A673 (cell line): ENCODE measurements at regions not wholly inside any gene's neighbourhood (a gene's known extent, or its start where the extent isn't known, plus 50 kb on each side); places are given as distances from the start of the nearest gene placed in this dataset.

Experiments used
- BruUV-seq: library from RNA; stranded (reverse); fragments of 400-500 nt; replicated peaks from 2 replicates; lab custom pipeline; 2021; lab: Mats Ljungman, UMichigan
- CTCF ChIA-PET: fragments of 300-600 bp; sonication (Branson Sonifier 250); formaldehyde crosslinking; loops from one replicate; lab custom pipeline; 2022; ENCODE audit warnings: antibody characterized with exemption; lab: Charles Lee
- POLR2A ChIA-PET: fragments of 300-600 bp; sonication (Branson Sonifier 250); formaldehyde crosslinking; loops from one replicate; lab custom pipeline; 2022; ENCODE audit warnings: antibody characterized with exemption; ENCODE audit not compliant: low non-redundant PET; lab: Charles Lee
- DNase-seq: peaks from one replicate; pipeline ENCODE4 v3.0.0-alpha.2; 2015; ENCODE audit warnings: low spot score
- H3K27ac ChIP-seq: fragments of 200-600 bp; sonication (generic); 2 replicates; pipeline ENCODE4 v1.5.1; 2016; ENCODE audit warnings: mixed run types, low read depth, mild to moderate bottlenecking, mixed read lengths, antibody characterized with exemption, low read length; ENCODE audit not compliant: poor library complexity, severe bottlenecking
- H3K27me3 ChIP-seq: fragments of 200-600 bp; sonication (generic); replicated peaks from 2 replicates; pipeline ENCODE4 v1.6.1; 2017; ENCODE audit warnings: mixed run types, low read depth, mild to moderate bottlenecking, mixed read lengths, antibody characterized with exemption, low read length; ENCODE audit not compliant: insufficient read depth, poor library complexity
- H3K36me3 ChIP-seq: fragments of 200-600 bp; sonication (generic); 2 replicates; pipeline ENCODE4 v1.6.1; 2016; ENCODE audit warnings: mixed run types, mild to moderate bottlenecking, mixed read lengths, antibody characterized with exemption, low read length; ENCODE audit not compliant: insufficient read depth, poor library complexity, severe bottlenecking
- H3K4me1 ChIP-seq: fragments of 200-600 bp; sonication (generic); 2 replicates; pipeline ENCODE4 v1.6.1; 2017; ENCODE audit warnings: mixed run types, mild to moderate bottlenecking, mixed read lengths, antibody characterized with exemption, low read length; ENCODE audit not compliant: insufficient read depth, poor library complexity, severe bottlenecking
- H3K4me3 ChIP-seq: fragments of 200-600 bp; sonication (generic); 2 replicates; pipeline ENCODE4 v1.5.1; 2016; ENCODE audit warnings: low read depth, mixed run types, mild to moderate bottlenecking, mixed read lengths, low read length; ENCODE audit not compliant: poor library complexity, severe bottlenecking
- H3K9me3 ChIP-seq: fragments of 200-600 bp; sonication (generic); 2 replicates; pipeline ENCODE4 v1.6.1; 2016; ENCODE audit warnings: mixed run types, low read depth, mild to moderate bottlenecking, mixed read lengths, antibody characterized with exemption, low read length; ENCODE audit not compliant: poor library complexity, severe bottlenecking
- CTCF ChIP-seq: fragments of 300-800, 200-600 bp; sonication (generic); conservative IDR thresholded peaks from 2 replicates; pipeline ENCODE4 v1.5.1; 2017; ENCODE audit warnings: low read depth, mild to moderate bottlenecking, antibody characterized with exemption, low read length, moderate library complexity, mixed read lengths
- EZH2 ChIP-seq: fragments of 200-600 bp; sonication (generic); IDR thresholded peaks from 2 replicates; pipeline ENCODE4 v1.6.1; 2017; ENCODE audit warnings: borderline replicate concordance, low read depth, mild to moderate bottlenecking, mixed read lengths, antibody characterized with exemption, low read length; ENCODE audit not compliant: poor library complexity, severe bottlenecking
- intact Hi-C: fragments of 100-400 bp; cut with micrococcal nuclease; formaldehyde crosslinking; loops from one replicate; pipeline ENCODE4 v1.10.0; 2022; ENCODE audit not compliant: unreplicated experiment

- BruUV-seq = no TSS peak
- no peaks in the 10 kb centered on the region for H3K36me3 ChIP-seq
- no peak overlapping the region for H3K4me3 ChIP-seq
- no peaks in the 10 kb centered on the region for H3K27me3 ChIP-seq
- ChIA-PET POLR2A (no interaction called here), CTCF (no interaction called here)
- TF ChIP-seq CTCF (no peak), EZH2 (no peak)
- DNase-seq = no peak
- intact Hi-C loops = no loop called here
- no peak overlapping the region for H3K27ac ChIP-seq
- no peaks in the 10 kb centered on the region for H3K4me1 ChIP-seq
- no peaks in the 10 kb centered on the region for H3K9me3 ChIP-seq
Observed at GRCh38 chr6:156660389-156660788, 116.8 kb upstream of the ARID1B start.

- Histone ChIP-seq H3K36me3 (no peaks in the 10 kb centered on the region), H3K27me3 (no peaks in the 10 kb centered on the region), H3K4me3 (no peak overlapping the region), H3K4me1 (no peaks in the 10 kb centered on the region), H3K9me3 (no peaks in the 10 kb centered on the region), H3K27ac (no peak overlapping the region)
- no TSS peak for BruUV-seq
- intact Hi-C loops = no loop called here
- TF ChIP-seq CTCF (no peak), EZH2 (no peak)
- no peak for DNase-seq
- CTCF ChIA-PET = no interaction called here
- POLR2A ChIA-PET = no interaction called here
Observed at GRCh38 chr6:156659822-156660198, 117.4 kb upstream of the ARID1B start.

- Histone ChIP-seq H3K9me3 (no peaks in the 10 kb centered on the region), H3K4me1 (no peaks in the 10 kb centered on the region), H3K27ac (no peak overlapping the region), H3K27me3 (no peaks in the 10 kb centered on the region), H3K4me3 (no peak overlapping the region), H3K36me3 (no peaks in the 10 kb centered on the region)
- intact Hi-C loops = no loop called here
- ChIA-PET POLR2A (no interaction called here), CTCF (no interaction called here)
- no peak for TF ChIP-seq CTCF
- no peak for TF ChIP-seq EZH2
- BruUV-seq = no TSS peak
- no peak for DNase-seq
Observed at GRCh38 chr6:156658966-156659821, 118.0 kb upstream of the ARID1B start.
